ENCODE measurements at regions not wholly inside any gene's neighbourhood (a gene's known extent, or its start where the extent isn't known, plus 50 kb on each side); places are given as distances from the start of the nearest gene placed in this dataset.
"Not testable (repeated sequence)": the region's sequence is repeated elsewhere in the genome, so short reads cannot be mapped to it uniquely, and the experiment has no call there.

DNA sequence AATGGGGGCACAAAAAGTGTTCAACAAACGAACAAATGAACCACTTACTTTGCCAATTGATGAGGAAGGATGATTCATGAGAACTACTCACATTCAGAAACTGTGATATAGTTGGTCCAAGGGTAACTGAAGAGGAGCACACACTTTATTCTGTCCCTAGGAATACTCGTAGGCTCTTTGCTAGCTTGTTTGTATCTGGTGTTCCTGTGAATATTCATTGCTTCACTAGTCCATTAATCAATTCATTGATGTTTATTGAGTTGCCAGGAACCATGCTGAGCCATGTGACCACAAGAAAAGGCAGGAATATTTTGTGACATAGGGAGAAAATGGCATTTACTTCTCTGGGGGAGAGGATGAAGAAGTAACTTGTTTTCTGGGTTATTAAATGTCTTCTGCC is 338.3 kb downstream of the IL20RB start:
- peaks cover 4% of the 10 kb centered on the region for H3K27me3 Mint-ChIP-seq
- H3K4me1 Mint-ChIP-seq, result no peaks in the 10 kb centered on the region
- H3K9me3 Mint-ChIP-seq, result no peaks in the 10 kb centered on the region
- H3K4me3 Mint-ChIP-seq, result no peak overlapping the region
- no peaks in the 10 kb centered on the region for H3K36me3 Mint-ChIP-seq
- no peak overlapping the region for H3K27ac Mint-ChIP-seq

DNA sequence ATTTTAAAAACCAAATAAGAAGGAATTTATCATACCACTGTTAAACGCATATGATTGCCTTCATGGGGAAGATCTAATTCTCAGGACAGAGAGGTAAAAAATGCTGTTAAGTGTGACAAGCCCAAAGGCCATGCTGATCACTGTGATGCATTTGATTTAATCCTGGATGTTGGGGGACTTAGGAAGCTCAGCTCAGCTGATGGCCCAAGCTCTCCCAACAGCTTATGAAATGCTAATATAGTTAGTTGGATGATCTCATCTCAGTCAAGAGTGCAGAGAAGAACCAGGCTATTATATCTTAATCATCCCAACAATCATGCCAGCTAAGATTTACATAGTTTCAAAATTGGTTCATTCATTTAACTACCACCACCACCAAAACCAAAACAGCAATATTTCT is 340.0 kb downstream of the IL20RB start:
- Mint-ChIP-seq H3K36me3 (no peaks in the 10 kb centered on the region), H3K9me3 (no peaks in the 10 kb centered on the region), H3K4me1 (no peaks in the 10 kb centered on the region), H3K27ac (no peak overlapping the region), H3K4me3 (no peak overlapping the region), H3K27me3 (no peaks in the 10 kb centered on the region)

- no peaks in the 10 kb centered on the region for H3K4me1 Mint-ChIP-seq
- H3K9me3 Mint-ChIP-seq, result no peaks in the 10 kb centered on the region
- H3K27ac Mint-ChIP-seq, result no peak overlapping the region
- H3K4me3 Mint-ChIP-seq, result no peak overlapping the region
- no peaks in the 10 kb centered on the region for H3K36me3 Mint-ChIP-seq
- no peaks in the 10 kb centered on the region for H3K27me3 Mint-ChIP-seq
These were observed 342.9 kb downstream of the IL20RB start for GRCh38 chr3:137300703-137301102.

DNA sequence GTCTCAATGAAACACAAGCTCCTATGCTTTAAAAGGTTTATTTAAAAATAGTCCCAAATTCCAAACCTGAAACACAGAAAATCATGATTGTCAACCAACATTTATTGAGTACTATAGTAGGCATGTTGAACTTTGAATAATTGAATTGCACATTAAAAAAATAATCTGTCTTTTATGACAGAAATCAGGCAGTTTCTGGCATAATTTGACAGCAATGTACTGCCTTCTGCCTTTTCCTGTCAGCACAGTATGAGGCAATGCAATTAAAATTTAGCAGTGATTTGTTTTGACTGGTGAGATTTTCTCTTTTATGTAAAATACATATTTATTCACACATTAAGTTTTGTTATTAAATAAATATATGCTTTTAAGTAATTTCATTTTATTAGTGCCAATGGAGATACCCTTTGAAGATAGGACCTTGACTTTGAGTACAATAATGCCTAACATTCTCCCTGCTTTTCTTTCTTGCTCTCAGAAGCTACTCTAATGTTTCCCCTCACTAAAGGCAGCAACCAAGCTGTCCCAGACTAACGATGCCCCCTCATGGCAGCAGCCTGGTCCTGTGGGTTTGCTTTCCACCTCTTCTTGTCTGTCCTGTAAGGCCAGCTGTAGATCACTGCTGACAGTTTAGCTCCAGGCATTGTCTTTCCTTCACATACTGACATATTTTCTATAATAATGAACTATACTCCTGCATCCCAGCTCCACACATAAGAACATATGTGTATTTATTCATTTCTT is 346.7 kb downstream of the IL20RB start:
- peaks cover 3% of the 10 kb centered on the region for H3K27me3 Mint-ChIP-seq
- H3K9me3 Mint-ChIP-seq, result peaks cover 4% of the 10 kb centered on the region
- no peaks in the 10 kb centered on the region for H3K4me1 Mint-ChIP-seq
- no peak overlapping the region for H3K27ac Mint-ChIP-seq
- H3K36me3 Mint-ChIP-seq, result no peaks in the 10 kb centered on the region
- no peak overlapping the region for H3K4me3 Mint-ChIP-seq

DNA sequence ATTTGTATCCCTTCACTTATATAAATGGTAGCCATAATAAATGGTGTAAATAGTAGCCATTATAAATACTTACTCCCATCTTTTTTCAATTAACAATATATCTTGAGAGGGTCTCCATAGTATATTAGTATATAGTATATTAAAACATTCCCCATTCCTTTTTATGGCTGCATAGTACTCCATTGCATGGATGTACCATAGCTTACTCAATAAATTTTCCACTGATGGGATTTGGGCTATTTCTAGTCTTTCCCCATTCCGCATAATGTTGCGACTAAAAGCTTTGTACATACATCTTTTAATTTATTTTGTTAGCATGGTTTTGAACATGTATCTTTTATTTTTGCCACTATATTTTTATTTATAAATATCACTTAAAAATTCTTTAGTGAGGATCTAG is 366.3 kb downstream of the IL20RB start:
- Mint-ChIP-seq H3K27ac (no peak overlapping the region), H3K4me3 (no peak overlapping the region), H3K36me3 (no peaks in the 10 kb centered on the region), H3K27me3 (no peaks in the 10 kb centered on the region), H3K4me1 (no peaks in the 10 kb centered on the region), H3K9me3 (peaks cover 6% of the 10 kb centered on the region)

DNA sequence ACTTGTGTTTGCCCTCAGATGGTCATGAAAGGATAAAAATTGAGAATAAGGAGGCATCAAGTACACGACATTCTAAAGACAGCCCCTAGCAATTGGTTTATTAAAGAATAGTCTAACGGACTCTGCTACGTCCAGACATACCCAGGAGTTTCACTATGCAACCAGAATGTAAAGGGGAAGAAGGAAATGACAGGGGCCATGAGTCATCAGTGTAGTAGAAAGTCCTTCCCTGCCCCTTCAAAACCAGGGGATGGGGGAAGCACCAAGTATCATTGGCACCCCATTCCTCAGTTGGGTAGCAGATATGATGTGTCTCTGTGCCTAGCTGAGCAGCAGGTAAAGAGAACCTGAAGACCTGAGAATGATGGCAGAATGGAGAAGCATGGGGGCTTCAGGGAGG is 367.4 kb downstream of the IL20RB start:
- H3K36me3 Mint-ChIP-seq, result no peaks in the 10 kb centered on the region

GRCh38 chr3:137325934-137326333 is 368.2 kb downstream of the IL20RB start:
- Mint-ChIP-seq H3K36me3 (no peaks in the 10 kb centered on the region), H3K27ac (no peak overlapping the region), H3K27me3 (no peaks in the 10 kb centered on the region), H3K4me1 (no peaks in the 10 kb centered on the region), H3K4me3 (no peak overlapping the region), H3K9me3 (peaks cover 6% of the 10 kb centered on the region)

More for the DNA sequence above, 367.4 kb downstream of the IL20RB start:
- H3K4me1 Mint-ChIP-seq, result no peaks in the 10 kb centered on the region
- no peaks in the 10 kb centered on the region for H3K27me3 Mint-ChIP-seq
- peaks cover 6% of the 10 kb centered on the region for H3K9me3 Mint-ChIP-seq
- no peak overlapping the region for H3K27ac Mint-ChIP-seq
- H3K4me3 Mint-ChIP-seq, result no peak overlapping the region

- H3K36me3 Mint-ChIP-seq, result no peaks in the 10 kb centered on the region
- H3K9me3 Mint-ChIP-seq, result peaks cover 11% of the 10 kb centered on the region
- no peak overlapping the region for H3K27ac Mint-ChIP-seq
- H3K4me3 Mint-ChIP-seq, result no peak overlapping the region
- H3K4me1 Mint-ChIP-seq, result no peaks in the 10 kb centered on the region
- H3K27me3 Mint-ChIP-seq, result no peaks in the 10 kb centered on the region
These were observed 371.8 kb downstream of the IL20RB start for GRCh38 chr3:137329594-137329993.

DNA sequence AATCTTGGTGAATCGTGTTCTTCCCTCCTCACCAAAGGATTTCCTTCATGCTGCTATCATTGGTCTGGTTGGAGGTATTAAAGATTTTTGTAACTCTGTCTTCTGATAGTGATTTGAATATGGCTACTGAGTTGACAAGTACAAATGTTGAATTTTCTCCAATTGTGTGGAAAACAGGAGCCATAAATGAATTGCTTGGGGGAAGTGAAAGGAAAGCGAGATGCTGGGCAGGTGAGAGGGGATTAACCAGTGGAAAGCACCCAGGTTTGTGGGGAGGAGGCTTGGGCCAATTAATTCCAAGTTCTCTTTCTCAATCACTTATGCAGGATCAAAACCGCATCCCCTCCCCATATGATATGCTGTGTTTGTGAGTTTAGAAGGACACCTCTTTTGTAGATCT is 372.5 kb downstream of the IL20RB start:
- Mint-ChIP-seq H3K4me1 (no peaks in the 10 kb centered on the region), H3K9me3 (peaks cover 5% of the 10 kb centered on the region), H3K36me3 (no peaks in the 10 kb centered on the region), H3K4me3 (no peak overlapping the region), H3K27ac (no peak overlapping the region), H3K27me3 (no peaks in the 10 kb centered on the region)

GRCh38 chr3:137332297-137332696 is 374.5 kb downstream of the IL20RB start:
- Mint-ChIP-seq H3K4me3 (no peak overlapping the region), H3K27ac (no peak overlapping the region), H3K9me3 (peaks cover 4% of the 10 kb centered on the region)

DNA sequence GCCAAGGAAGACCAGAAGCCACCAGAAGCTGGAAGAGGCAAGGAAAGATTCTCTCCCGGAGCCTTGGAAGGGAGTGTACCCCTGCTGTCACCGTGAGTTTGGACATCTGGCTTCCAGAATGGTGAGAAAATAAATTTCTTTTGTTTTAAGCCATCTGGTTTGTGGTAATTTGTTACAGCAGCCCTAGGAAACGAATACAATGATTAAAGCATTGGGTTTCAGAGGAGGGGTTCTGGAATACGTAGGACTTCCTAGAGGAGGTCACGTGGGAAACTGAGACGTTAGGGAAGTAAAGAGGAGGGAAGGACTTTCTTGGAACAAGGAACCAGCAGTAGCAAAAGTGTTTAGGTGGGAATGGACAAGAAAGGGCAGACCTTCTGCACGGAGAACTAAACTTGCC is 377.7 kb downstream of the IL20RB start:
- H3K36me3 Mint-ChIP-seq, result no peaks in the 10 kb centered on the region
- no peak overlapping the region for H3K4me3 Mint-ChIP-seq
- H3K4me1 Mint-ChIP-seq, result no peaks in the 10 kb centered on the region
- H3K27ac Mint-ChIP-seq, result no peak overlapping the region
- peaks cover 19% of the 10 kb centered on the region for H3K9me3 Mint-ChIP-seq
- no peaks in the 10 kb centered on the region for H3K27me3 Mint-ChIP-seq

More at GRCh38 chr3:137332297-137332696, 374.5 kb downstream of the IL20RB start:
- Mint-ChIP-seq H3K36me3 (no peaks in the 10 kb centered on the region), H3K4me1 (no peaks in the 10 kb centered on the region), H3K27me3 (no peaks in the 10 kb centered on the region)

DNA sequence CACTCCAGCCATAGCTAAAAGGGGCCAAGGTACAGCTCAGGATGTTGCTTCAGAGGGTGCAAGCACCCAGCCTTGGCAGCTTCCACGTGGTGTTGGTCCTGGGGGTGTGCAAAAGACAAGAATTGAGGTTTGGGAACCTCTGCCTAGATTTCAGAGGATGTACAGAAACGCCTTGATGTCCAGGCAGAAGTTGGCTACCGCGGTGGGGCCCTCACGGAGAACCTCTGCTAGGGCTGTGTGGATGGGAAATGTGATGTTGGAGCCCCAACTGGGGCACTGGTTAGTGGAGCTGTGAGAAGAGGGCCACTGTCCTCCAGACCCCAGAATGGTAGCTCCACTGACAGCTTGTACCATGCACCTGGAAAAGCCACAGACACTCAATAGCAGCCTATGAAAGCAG is 380.6 kb downstream of the IL20RB start:
- peaks cover 20% of the 10 kb centered on the region for H3K9me3 Mint-ChIP-seq
- H3K27ac Mint-ChIP-seq, H3K4me1 Mint-ChIP-seq, H3K36me3 Mint-ChIP-seq, H3K27me3 Mint-ChIP-seq, H3K4me3 Mint-ChIP-seq: not testable (repeated sequence)

DNA sequence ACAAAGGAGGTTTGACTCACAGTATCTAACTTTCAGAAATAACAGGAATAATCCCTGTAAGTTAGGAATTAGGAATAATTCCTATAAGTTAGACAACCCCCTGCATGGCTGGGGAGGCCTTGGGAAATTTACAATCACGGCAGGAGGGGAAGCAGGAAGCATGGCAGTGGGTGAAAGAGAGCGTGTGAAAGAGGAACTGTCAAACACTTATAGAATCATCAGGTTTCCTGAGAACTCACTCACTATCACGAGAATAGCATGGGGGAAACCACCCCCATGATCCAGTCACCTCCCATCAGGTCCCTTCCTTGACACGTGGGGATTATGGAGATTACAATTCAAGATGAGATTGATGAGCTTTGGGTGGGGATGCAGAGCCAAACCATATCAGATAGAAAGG is 385.5 kb downstream of the IL20RB start:
- Mint-ChIP-seq H3K9me3 (peaks cover 14% of the 10 kb centered on the region), H3K4me1 (no peaks in the 10 kb centered on the region), H3K27ac (no peak overlapping the region), H3K4me3 (no peak overlapping the region), H3K36me3 (no peaks in the 10 kb centered on the region), H3K27me3 (no peaks in the 10 kb centered on the region)

DNA sequence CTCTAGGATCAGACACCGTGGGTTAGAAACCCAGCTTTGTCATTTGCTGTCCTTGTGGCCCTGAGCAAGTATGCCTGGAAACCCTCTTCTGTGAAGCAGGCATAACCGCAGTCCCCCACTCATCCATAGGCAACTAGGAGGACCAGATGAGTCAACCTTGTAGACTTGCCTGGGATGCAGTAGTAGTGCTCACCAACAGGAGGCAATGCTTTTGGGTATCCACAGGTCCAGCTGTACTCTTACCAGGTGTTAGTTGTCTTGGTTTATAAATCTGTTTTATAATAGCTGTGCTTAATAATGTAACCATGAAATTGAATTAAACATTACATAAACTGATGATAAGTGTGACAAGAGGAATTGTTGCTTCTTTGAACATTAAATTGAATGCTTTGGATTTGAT is 389.3 kb downstream of the IL20RB start:
- Mint-ChIP-seq H3K4me3 (no peak overlapping the region), H3K36me3 (no peaks in the 10 kb centered on the region), H3K27me3 (no peaks in the 10 kb centered on the region), H3K4me1 (no peaks in the 10 kb centered on the region), H3K9me3 (peaks cover 10% of the 10 kb centered on the region), H3K27ac (no peak overlapping the region)

- Mint-ChIP-seq H3K27ac (no peak overlapping the region), H3K36me3 (no peaks in the 10 kb centered on the region), H3K4me1 (no peaks in the 10 kb centered on the region), H3K27me3 (no peaks in the 10 kb centered on the region), H3K9me3 (peaks cover 7% of the 10 kb centered on the region), H3K4me3 (no peak overlapping the region)
These were observed 390.1 kb downstream of the IL20RB start for GRCh38 chr3:137347817-137348368.

GRCh38 chr3:137348936-137349335 is 391.2 kb downstream of the IL20RB start:
- Mint-ChIP-seq H3K9me3 (peaks cover 7% of the 10 kb centered on the region), H3K4me3 (no peak overlapping the region), H3K36me3 (no peaks in the 10 kb centered on the region), H3K27ac (no peak overlapping the region), H3K4me1 (no peaks in the 10 kb centered on the region), H3K27me3 (no peaks in the 10 kb centered on the region)
